ENCODE measurements at regions not wholly inside any gene's neighbourhood (a gene's known extent, or its start where the extent isn't known, plus 50 kb on each side); places are given as distances from the start of the nearest gene placed in this dataset.

DNA sequence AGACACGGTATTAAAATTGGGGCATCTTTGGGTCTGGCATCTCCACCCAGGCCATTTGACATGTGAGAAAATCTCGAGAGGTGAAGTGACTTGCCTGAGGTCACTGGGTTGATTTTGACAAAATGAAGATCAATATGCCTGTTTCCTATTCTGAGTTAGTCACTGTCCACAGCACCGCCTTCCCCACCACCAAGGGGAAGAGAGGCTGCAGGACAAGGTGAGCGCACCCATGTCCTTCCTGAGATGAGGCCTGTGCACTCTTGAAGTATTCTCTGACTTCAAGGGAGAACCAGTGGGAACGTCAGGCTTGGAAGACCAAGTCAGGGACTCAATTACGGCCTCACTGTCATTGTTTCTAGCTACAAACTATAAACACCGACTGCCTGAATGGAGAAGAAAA lies 49.9 kb upstream of the WSB1 start:
- DNase-seq, result no peak

Data from muscle of back (tissue), 3 donors.